Fibroblast of peridontal ligament (primary cell): ENCODE measurements at regions not wholly inside any gene's neighbourhood (a gene's known extent, or its start where the extent isn't known, plus 50 kb on each side); places are given as distances from the start of the nearest gene placed in this dataset.

Source experiments
- DNase-seq: peaks from one replicate; pipeline ENCODE4 v3.0.0-alpha.2; 2010; ENCODE audit errors: extremely low read depth

DNA sequence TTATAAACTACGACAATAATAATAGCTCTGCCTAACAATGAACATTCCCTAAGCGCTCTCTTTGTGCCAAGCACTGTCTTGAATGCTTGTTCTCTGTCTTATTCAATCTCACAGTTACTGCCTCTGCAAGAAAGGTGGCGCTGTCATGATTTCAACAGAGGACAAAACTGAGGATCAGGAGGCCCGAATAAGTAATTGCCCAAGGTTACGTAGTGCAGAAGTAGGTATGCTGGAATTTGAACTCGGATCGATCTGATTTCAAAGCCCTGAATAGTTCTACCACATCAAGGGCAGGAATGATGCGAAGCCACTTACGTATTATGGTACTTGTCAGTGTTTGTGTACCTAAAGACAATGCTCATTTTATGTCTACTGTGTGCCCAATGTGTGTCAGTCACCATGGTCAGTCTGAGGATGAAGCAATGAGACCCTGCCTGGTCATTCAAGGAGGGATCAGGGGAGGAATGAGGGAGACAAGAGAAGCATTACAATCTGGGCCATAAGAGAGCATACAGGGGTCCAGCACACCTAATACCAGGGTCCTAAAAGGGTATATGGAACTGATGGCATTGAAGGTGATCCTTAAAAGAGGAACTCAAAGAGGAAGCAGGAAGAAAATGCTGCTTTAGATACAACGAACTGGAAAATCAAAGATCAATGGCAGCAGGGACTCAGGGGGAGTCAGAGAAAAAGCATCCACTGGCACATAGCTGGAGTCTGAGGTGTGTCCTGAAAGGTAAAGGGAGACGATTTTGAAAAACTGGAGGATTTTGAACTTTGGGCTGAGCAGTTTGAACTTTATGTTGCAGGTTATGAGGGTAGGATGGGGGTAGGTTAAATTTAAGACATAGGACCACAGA is 389.2 kb downstream of the PLPP3 start:
- DNase-seq, result peak; percentile 45

DNA sequence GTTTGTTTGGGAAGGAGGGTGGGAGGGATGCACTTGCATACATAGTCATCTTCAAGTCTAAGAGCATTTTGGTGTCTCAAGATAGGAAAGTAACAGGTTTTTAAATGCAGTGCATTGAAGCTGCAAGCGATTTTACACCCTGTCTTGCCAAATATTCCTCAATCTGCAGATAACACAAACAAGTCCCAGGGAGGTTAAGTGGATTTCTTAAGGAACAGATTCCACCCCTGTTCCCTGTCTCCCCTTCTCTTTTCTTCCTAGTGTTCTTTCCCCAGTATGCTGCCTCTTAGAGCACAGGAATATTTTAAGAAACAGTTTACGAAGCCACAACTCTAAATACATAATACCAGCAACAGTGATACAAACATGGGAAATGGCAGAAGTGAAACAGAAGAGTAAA is 389.9 kb downstream of the PLPP3 start:
- no peak for DNase-seq

GRCh38 chr1:56188855-56189254 is 390.5 kb downstream of the PLPP3 start:
- no peak for DNase-seq

DNA sequence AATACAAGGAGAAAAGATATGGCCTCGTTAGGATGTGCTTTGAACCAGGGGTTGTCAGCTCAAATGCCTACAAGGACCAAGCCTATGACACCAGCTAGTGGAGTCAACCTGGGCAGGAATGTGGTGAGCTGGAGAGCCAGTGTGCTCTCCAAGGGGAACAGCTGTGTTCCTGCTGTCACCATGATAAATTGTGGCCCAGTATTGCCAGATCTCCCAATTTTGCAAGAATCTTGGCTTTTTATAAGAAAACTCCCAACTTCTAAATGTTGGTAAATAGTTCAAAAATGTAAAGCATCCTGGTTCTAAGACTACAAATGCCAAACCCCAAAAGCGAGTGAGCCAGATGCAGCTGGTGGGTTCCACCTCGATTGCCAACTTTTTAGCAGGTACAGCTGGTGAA is 391.1 kb downstream of the PLPP3 start:
- DNase-seq, result no peak

DNA sequence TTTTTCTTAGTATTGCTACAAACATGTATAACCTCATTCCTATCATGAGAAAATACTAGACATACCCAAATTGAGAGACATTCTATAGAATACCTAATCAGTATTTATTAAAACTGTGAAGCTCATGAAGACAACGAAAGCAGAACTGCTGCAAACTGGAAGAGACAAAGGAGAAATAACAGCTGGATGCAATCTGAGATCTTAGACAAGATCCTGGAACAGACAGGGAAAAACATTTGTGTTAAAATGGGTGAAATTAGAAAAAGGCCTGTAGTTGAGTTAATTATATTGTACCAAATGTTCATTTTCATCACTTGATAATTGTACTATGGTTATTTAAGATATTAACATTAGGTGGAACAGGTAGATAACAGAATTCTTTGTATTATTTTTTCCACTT is 392.0 kb downstream of the PLPP3 start:
- no peak for DNase-seq

DNA sequence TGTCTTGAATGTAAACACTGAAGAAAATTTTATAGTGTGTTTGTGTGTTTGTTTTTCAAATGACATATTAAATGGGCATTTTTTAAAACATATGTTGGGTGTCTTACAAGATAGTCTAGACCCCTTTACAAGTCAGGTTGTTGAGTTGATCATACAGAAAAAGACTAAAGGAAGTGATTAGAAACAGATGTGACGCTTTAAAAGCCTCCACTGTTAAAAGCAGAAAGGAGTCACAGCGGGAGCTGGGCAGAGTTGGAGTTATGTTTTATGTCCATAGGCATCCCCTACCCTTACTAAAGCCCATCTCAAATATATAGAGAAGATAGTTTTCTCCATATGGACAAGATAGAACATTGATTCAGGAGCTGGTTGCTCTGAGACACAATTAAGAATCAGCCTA is 393.9 kb downstream of the PLPP3 start:
- peak; percentile 59 for DNase-seq

GRCh38 chr1:56183151-56183550 is 396.2 kb downstream of the PLPP3 start:
- no peak for DNase-seq

DNA sequence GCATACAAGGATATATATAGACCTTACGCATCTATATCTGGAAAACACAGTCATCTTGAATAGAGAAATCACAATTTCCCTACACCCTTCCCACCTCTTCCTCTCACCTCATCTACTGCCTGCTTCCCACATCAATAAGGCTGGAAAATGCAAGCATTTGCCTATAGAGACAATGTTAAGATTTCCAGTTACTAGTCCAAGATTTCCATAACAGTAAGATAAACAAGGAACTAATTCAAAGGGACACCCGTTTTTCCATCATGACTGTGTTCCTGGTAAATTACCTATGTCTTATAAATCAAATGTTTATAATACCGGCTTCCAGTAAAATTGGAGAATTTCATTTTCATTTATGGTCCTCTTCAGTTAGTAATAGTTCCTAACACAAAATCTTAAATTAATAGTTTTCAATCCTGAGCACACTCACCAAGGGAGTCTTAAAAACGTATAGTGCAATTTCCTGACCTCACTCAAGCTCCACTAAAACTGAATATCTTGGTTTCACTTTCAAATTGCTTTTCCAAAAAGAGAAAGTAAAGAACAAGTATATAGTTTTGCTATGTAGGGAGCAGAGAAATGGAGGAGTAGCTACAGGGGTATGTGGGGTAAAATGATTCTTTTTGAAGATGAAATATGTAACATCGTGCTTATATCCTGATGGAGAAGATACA is 398.7 kb downstream of the PLPP3 start:
- DNase-seq, result peak; percentile 73

- no peak for DNase-seq
These were observed 399.8 kb downstream of the PLPP3 start for GRCh38 chr1:56179543-56179942.

- DNase-seq, result peak; percentile 67
These were observed 404.2 kb downstream of the PLPP3 start for GRCh38 chr1:56175211-56175610.

DNA sequence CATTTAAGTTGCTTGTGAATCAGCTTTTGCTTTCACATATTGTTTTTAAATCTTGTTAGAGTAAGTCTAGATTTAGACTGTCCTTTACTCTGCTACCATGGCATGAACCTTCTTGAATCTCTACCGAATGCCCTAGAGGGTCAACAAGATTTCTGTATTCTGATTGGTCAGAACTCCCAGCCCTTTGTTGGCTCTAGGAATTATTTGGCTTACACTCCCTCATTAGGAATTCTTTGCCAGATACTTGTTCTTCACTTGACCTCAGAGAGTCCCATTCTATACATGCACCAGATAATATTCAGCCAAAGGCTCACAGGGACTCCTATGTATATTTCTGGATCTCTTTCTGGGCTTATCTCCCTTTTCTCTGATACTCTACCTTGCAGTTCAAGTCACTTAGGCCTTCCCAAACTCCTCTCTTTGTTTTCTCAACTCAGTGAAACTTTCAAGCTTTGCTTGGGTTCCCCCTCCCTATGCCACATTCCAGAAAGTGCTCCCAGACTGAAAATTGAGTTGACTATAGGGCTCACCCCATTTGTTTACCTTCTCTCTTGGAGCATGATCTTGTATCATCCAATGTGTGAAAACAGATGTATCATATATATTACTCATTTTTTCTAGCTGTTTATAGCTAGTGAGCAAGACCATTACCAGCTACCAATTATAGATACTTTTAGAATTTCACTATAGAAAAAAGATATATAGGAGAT is 405.0 kb downstream of the PLPP3 start:
- DNase-seq, result no peak

GRCh38 chr1:56173736-56174135 is 405.6 kb downstream of the PLPP3 start:
- no peak for DNase-seq

DNA sequence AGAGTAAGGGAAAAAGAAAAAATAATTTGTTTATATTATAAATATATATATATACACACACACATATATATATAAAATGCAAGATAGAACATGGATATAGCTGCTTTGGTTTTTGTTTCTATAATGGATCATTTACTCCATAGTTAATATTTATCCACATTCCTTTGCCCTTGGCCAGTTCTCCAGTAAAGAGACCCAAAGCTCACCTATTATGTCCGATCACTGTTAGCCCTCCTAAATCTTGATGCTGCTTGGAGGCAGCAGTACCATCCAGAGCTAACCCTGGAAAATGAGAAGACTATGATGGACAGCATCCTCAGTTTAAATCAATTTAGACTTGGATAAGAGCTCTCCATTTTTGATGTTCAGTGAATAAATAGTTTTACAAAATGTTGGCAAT is 407.7 kb downstream of the PLPP3 start:
- DNase-seq, result no peak

DNA sequence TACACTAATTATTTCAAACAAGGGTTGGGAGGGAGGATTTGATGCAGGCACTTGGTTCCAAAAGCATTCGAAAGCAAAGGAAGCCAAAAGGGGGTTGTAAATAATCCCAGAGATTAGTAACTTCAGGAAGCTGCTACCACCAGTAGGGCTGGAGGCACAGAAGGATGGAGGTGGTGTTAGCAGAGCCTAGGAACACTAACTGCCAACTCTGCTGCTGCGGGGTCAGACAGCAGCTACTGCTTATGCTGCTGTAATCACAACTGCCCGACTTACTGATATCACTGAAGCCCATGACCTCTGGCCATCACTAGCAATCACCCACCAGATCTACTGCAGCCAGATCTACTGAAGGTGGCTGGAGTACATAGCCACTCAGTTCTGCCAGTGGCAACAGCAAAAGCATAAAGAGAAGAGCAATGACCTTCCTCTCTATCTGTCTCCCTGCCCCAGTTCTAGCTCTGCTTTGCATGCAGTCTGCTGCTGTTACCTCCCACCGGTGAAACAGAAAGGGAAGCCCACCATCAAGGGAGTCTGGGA is 408.5 kb downstream of the PLPP3 start:
- no peak for DNase-seq

GRCh38 chr1:56169856-56170255 is 409.5 kb downstream of the PLPP3 start:
- peak; percentile 68 for DNase-seq

- DNase-seq, result no peak
These were observed 411.2 kb downstream of the PLPP3 start for GRCh38 chr1:56168176-56168575.

- no peak for DNase-seq
These were observed 411.8 kb downstream of the PLPP3 start for GRCh38 chr1:56167596-56167995.

DNA sequence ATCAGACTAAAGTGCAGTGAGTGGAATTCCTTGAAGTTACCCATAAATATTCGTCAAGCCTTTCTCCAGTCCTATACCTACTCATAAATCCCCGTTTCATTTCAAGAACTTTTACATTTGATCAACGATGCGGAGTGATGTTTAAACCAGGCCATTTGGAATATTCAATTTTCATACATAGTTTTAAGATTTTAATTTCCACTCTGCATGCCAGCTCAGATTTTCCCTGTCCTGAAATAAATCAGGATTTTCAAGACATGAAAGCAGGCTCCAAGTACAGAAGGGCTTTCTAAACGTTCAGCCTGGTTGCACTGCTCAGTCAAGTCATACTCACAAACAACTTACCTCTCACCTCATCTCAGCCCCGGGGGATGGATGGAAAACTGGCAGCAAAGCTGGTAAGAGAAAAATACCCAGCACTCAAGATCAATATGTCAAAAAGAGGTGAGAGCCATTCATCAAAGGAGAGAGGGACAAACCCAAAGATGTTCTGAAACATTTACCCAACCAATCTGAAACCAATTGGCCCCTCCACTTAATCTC is 418.5 kb downstream of the PLPP3 start:
- DNase-seq, result no peak

- no peak for DNase-seq
These were observed 422.1 kb downstream of the PLPP3 start for GRCh38 chr1:56156971-56157876.

GRCh38 chr1:56153276-56153675 is 426.1 kb downstream of the PLPP3 start:
- no peak for DNase-seq

- no peak for DNase-seq
These were observed 426.7 kb downstream of the PLPP3 start for GRCh38 chr1:56152635-56153034.
